ENCODE measurements at regions not wholly inside any gene's neighbourhood (a gene's known extent, or its start where the extent isn't known, plus 50 kb on each side); places are given as distances from the start of the nearest gene placed in this dataset.

GRCh38 chr5:118605761-118606160, 382.6 kb downstream of the DTWD2 start:
- no peak overlapping the region for H3K27ac ChIP-seq
- TF ChIP-seq ZFX (IDR thresholded peaks at IDR 0.05; ENCODE audit: borderline replicate concordance) = no peak
- TF ChIP-seq, protein P1, sequence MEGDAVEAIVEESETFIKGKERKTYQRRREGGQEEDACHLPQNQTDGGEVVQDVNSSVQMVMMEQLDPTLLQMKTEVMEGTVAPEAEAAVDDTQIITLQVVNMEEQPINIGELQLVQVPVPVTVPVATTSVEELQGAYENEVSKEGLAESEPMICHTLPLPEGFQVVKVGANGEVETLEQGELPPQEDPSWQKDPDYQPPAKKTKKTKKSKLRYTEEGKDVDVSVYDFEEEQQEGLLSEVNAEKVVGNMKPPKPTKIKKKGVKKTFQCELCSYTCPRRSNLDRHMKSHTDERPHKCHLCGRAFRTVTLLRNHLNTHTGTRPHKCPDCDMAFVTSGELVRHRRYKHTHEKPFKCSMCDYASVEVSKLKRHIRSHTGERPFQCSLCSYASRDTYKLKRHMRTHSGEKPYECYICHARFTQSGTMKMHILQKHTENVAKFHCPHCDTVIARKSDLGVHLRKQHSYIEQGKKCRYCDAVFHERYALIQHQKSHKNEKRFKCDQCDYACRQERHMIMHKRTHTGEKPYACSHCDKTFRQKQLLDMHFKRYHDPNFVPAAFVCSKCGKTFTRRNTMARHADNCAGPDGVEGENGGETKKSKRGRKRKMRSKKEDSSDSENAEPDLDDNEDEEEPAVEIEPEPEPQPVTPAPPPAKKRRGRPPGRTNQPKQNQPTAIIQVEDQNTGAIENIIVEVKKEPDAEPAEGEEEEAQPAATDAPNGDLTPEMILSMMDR (IDR thresholded peaks at IDR 0.05) = no peak

- TF ChIP-seq, protein P1 (IDR thresholded peaks at IDR 0.05) = no peak
- no peak for TF ChIP-seq ZFX (IDR thresholded peaks at IDR 0.05; ENCODE audit: borderline replicate concordance)
- H3K27ac ChIP-seq = no peak overlapping the region
These were observed 384.2 kb downstream of the DTWD2 start for GRCh38 chr5:118604106-118604505.

DNA sequence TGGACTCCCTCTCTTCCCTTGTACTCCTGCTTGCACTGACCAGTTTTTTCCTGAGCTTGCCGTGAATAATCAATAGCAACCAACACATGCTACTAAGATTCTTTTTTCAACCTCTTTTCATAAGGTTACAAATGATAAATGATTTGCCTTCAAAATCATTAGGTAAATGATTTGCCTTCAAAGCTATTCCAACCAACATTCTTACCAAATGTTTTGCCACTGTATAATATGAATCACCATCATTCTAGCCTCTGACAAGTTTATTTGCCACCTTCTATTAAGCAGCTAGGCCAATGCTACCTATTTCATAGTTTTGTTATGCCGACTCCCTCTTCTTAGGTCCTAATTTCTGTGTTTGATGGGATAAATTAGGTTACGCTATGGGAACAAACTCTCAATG, 385.1 kb downstream of the DTWD2 start:
- TF ChIP-seq ZFX (IDR thresholded peaks at IDR 0.05; ENCODE audit: borderline replicate concordance) = no peak
- TF ChIP-seq, protein P1 (IDR thresholded peaks at IDR 0.05) = no peak
- H3K27ac ChIP-seq = no peak overlapping the region

GRCh38 chr5:118598311-118598710, 390.0 kb downstream of the DTWD2 start:
- TF ChIP-seq, protein P1 (IDR thresholded peaks at IDR 0.05) = no peak

DNA sequence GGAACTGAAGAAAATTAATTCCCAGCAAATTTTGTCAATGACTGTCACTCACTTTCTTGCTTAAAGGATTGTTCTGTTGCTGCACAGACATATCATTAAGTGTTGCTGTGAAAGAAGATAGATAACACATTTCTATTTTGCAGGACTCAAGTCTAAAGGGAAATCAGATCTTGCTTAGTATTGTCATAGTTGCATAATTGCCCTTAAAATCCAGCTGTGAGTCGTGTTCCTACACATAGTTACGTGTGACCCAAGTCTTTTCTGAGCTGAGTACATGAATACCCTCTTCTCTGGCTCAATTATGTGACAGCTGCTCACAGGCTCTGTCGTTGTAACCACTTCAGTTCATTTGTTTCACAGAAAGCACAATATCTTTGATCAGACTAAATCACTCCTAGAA, 390.8 kb downstream of the DTWD2 start:
- TF ChIP-seq, protein P1 (IDR thresholded peaks at IDR 0.05) = no peak
- TF ChIP-seq ZFX (IDR thresholded peaks at IDR 0.05; ENCODE audit: borderline replicate concordance) = no peak
- no peak overlapping the region for H3K27ac ChIP-seq

More at GRCh38 chr5:118598311-118598710, 390.0 kb downstream of the DTWD2 start:
- no peak overlapping the region for H3K27ac ChIP-seq

- TF ChIP-seq, protein P1 (IDR thresholded peaks at IDR 0.05) = no peak
- TF ChIP-seq ZFX (IDR thresholded peaks at IDR 0.05; ENCODE audit: borderline replicate concordance) = no peak
- H3K27ac ChIP-seq = no peak overlapping the region
These were observed 392.1 kb downstream of the DTWD2 start for GRCh38 chr5:118596255-118596654.

- no peak for TF ChIP-seq ZFX (IDR thresholded peaks at IDR 0.05; ENCODE audit: borderline replicate concordance)
- TF ChIP-seq, protein P1 (IDR thresholded peaks at IDR 0.05) = peak; percentile 31; the same call in 1 of the 2 replicates
These were observed 395.4 kb downstream of the DTWD2 start for GRCh38 chr5:118593003-118593328.

More at GRCh38 chr5:118593003-118593328, 395.4 kb downstream of the DTWD2 start:
- H3K27ac ChIP-seq = no peak overlapping the region

All from 22Rv1 (cell line).